Memory B cell (primary cell): ENCODE measurements at regions not wholly inside any gene's neighbourhood (a gene's known extent, or its start where the extent isn't known, plus 50 kb on each side); places are given as distances from the start of the nearest gene placed in this dataset.

Experiments
- ATAC-seq: fragments of 150-1000 bp; cut with Tn5 transposase; 2 replicates; pipeline ENCODE4 v1.10.0; 2021; ENCODE audit warnings: low read depth, mild to moderate bottlenecking, moderate library complexity
- DNase-seq, 2 donors: peaks; one replicate each; pipeline ENCODE4 v3.0.0; 2022; ENCODE audit warnings: low spot score in 2 of 2
- H3K27ac Mint-ChIP-seq: one replicate; pipeline ENCODE4 v1.8.0; 2022; ENCODE audit warnings: mild to moderate bottlenecking, moderate library complexity, mixed read lengths
- H3K27me3 Mint-ChIP-seq: one replicate; pipeline ENCODE4 v1.8.0; 2022; ENCODE audit warnings: mixed read lengths
- H3K36me3 Mint-ChIP-seq: one replicate; pipeline ENCODE4 v1.8.0; 2022; ENCODE audit warnings: mild to moderate bottlenecking, mixed read lengths
- H3K4me1 Mint-ChIP-seq: one replicate; pipeline ENCODE4 v1.8.0; 2022; ENCODE audit warnings: mixed read lengths
- H3K4me3 Mint-ChIP-seq: one replicate; pipeline ENCODE4 v1.8.0; 2022; ENCODE audit warnings: mild to moderate bottlenecking, moderate library complexity, mixed read lengths
- H3K9me3 Mint-ChIP-seq: one replicate; pipeline ENCODE4 v1.8.0; 2022; ENCODE audit warnings: mixed read lengths

DNA sequence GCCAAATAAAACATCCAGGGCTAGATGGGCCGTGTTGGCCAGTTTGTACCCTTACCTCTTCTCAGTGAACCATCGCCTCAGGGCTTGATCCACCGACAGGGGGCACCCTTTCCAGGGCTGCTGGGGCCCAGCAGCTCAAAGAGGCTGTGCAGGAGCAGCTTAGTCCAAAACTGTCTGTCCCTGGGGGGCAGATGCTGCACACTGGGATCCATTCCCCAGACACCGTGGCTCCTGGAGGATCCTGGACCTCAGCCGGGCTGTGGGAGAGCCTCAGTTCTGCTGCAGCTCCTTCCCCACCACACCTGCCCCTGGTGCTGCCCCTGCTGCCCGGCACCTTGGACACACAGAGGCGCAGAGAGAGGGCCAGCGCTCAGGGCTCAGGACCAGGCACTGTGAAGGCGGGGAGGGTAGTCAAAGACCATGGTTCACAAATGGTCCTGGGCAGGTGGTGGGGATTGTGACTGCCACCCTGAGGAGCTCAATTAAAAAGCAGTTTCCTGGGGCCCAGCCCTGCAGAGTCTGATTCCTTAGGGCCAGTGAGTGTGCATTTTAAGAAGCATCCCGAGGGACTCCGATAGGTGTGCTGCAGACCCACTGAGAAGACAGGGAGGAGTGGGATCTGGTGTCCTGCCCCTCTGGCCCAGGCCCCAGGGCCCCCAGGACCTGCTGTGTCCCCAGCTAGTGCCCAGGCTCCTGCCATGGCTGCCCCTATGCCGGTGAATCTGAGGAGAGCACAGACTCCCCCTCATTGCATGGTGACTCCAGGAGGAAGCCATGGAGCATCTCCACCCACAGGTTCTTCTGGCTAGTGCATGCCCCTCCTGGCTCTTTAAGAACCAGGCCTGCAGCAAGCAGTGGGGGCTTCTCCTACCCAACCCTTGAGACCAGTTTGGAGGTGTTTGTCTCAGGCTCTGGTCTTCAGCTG is 86.5 kb upstream of the PRR20G start:
- Mint-ChIP-seq H3K4me1 (peaks cover 5% of the 10 kb centered on the region), H3K36me3 (no peaks in the 10 kb centered on the region), H3K27me3 (peaks cover 15% of the 10 kb centered on the region), H3K4me3 (no peak overlapping the region), H3K9me3 (peaks cover 4% of the 10 kb centered on the region), H3K27ac (no peak overlapping the region)
- no peak for DNase-seq
- no peak for ATAC-seq

DNA sequence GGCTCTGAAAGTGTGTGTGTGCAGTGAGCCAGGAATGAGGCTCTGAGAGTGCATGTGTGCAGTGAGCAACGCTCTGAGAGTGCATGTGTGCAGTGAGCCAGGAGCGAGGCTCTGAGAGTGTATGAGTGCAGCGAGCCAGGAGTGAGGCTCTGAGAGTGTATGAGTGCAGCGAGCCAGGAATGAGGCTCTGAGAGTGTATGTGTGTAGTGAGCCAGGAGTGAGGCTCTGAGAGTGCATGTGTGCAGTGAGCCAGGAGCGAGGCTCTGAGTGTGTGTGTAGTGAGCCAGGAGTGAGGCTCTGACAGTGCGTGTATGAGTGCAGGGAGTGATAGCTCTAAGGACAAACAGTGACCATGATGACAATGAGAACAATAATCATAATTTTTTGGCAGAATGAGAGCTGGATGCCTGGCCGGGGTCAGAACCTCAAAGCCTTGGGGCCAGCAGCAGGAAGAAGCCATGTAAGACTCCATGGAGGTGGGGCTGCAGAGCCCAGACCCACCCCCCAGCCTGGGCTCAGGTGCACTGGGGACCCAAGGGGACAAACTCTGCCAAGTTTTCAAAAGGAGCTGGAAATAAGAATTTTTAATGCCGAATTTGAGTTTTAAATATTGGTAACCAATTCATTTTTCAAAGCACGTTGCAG is 85.7 kb upstream of the PRR20G start:
- peaks cover 5% of the 10 kb centered on the region for H3K4me1 Mint-ChIP-seq
- no peaks in the 10 kb centered on the region for H3K36me3 Mint-ChIP-seq
- ATAC-seq (no peak), DNase-seq (no peak)
- no peak overlapping the region for H3K27ac Mint-ChIP-seq
- no peak overlapping the region for H3K4me3 Mint-ChIP-seq
- peaks cover 18% of the 10 kb centered on the region for H3K27me3 Mint-ChIP-seq
- peaks cover 4% of the 10 kb centered on the region for H3K9me3 Mint-ChIP-seq

GRCh38 chr3:127371846-127372245 is 84.0 kb upstream of the PRR20G start:
- no peak overlapping the region for H3K27ac Mint-ChIP-seq
- peaks cover 4% of the 10 kb centered on the region for H3K9me3 Mint-ChIP-seq
- ATAC-seq (no peak), DNase-seq (no peak)
- H3K4me3 Mint-ChIP-seq: no peak overlapping the region
- no peaks in the 10 kb centered on the region for H3K36me3 Mint-ChIP-seq
- H3K27me3 Mint-ChIP-seq: peaks cover 19% of the 10 kb centered on the region
- peaks cover 5% of the 10 kb centered on the region for H3K4me1 Mint-ChIP-seq

DNA sequence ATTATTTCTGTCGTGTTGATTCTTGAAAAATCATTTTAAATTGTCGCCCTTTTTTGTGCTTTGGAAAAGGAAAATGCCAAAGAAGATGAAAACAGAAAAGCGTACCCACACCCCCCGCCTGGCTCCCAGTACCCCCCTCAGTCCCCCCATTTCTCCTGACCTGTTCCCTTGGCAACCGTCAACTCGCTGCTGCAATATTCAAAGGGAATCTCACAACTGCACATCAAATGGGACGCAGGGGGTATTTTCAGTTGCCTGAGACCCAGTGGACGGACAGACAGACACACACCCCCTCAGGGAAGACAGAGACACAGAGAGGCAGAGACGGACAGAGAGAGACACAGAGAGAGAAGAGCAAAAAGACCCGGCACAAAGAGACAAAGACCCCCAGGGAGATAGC is 83.5 kb upstream of the PRR20G start:
- no peak for ATAC-seq
- Mint-ChIP-seq H3K4me3 (no peak overlapping the region), H3K4me1 (peaks cover 6% of the 10 kb centered on the region), H3K36me3 (no peaks in the 10 kb centered on the region), H3K9me3 (peaks cover 4% of the 10 kb centered on the region), H3K27ac (no peak overlapping the region), H3K27me3 (peaks cover 21% of the 10 kb centered on the region)
- no peak for DNase-seq

DNA sequence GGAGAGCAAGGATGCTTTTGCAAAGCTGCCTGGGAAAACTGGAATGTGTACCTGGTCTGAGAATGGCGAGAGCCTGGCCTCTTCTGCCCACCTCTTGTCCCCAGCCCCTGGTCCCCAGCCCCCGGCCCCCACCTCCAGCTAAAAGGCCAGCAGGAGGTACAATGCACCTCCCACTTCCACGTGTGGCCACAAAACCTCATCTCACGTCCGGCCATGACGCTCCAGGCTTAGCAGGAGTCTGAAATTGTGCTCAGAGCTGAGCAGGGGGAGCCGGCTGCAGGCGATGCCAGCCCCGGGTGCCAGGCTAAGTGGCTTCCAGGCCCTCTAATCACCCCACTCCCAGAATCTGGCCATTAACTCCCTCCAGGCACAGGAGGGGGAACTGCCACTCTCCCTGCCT is 83.1 kb upstream of the PRR20G start:
- H3K9me3 Mint-ChIP-seq: peaks cover 2% of the 10 kb centered on the region
- H3K36me3 Mint-ChIP-seq: no peaks in the 10 kb centered on the region
- no peak overlapping the region for H3K4me3 Mint-ChIP-seq
- peaks cover 7% of the 10 kb centered on the region for H3K4me1 Mint-ChIP-seq
- H3K27me3 Mint-ChIP-seq: peaks cover 24% of the 10 kb centered on the region
- H3K27ac Mint-ChIP-seq: no peak overlapping the region
- DNase-seq (no peak), ATAC-seq (no peak)

DNA sequence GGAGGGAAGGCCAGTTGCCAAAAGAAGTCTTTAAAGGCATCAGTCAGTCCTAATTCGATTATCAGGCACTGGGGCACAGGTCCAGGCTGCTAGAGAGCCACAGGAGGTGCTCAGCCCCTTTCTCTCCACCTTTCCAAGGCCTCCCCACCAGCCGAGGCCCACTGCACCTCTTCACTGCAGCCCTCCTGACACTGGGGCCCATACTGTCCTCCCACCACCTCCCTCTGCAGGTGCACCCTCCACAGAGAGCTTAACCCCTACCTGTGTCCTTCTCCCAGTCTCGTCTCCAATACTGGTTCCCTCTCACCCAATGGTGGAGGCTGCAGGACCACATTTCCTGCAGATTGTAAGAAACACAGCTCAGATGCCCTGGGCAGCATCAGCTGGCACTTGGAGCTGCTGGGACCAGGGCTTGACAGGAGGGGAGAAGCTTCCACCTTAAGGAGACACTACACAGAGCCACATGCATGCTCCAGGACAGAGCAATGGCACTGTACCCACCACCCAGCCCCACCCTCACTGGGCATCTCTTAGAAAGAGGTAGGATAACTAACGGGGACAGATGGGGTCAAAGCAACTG is 81.6 kb upstream of the PRR20G start:
- Mint-ChIP-seq H3K27me3 (peaks cover 25% of the 10 kb centered on the region), H3K36me3 (no peaks in the 10 kb centered on the region), H3K9me3 (no peaks in the 10 kb centered on the region), H3K4me1 (peaks cover 7% of the 10 kb centered on the region), H3K4me3 (no peak overlapping the region), H3K27ac (no peak overlapping the region)
- no peak for DNase-seq
- no peak for ATAC-seq

DNA sequence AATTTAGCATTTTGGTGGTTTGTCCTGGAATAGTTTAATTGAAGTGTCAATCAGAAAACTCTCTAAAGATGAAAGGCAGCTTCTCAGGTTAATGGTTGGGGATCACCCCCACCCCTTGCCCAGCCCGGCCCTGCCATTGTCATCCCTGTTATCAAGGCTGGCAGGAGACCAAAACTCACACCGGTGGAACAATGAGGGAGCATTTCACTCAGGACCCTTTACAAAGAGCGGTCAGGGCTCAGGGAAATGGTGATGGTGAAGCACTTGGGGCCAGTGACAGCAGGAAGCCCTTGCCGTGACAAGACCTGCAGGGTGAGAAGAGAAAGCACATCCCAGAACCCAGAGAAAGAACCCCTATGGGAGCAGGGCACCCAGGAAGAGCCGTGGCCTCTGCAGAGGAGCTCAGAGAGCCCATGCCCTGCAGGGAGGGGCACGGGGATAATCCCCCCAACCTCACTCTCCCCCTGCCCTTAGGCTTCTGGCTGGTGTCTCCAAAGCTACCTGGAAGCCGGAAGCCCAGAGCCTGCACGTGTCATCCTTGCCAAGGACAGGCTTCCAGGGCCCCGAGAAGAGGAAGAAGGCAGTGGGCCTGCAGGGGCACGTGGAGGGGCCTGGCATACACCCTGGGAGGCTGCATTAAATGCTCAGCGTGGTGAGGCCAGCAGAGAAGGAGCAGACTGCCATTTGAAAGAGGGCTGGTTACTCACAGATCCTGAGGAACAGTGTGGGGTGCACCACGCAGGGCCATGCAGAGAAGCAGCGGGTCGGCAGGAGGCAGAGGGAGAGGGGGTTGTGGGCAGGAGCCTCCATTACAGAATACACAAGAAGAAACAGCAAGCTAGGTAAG is 80.6 kb upstream of the PRR20G start:
- Mint-ChIP-seq H3K4me1 (peaks cover 6% of the 10 kb centered on the region), H3K27ac (no peak overlapping the region), H3K36me3 (no peaks in the 10 kb centered on the region), H3K9me3 (no peaks in the 10 kb centered on the region), H3K27me3 (peaks cover 25% of the 10 kb centered on the region), H3K4me3 (no peak overlapping the region)
- DNase-seq (no peak), ATAC-seq (no peak)

DNA sequence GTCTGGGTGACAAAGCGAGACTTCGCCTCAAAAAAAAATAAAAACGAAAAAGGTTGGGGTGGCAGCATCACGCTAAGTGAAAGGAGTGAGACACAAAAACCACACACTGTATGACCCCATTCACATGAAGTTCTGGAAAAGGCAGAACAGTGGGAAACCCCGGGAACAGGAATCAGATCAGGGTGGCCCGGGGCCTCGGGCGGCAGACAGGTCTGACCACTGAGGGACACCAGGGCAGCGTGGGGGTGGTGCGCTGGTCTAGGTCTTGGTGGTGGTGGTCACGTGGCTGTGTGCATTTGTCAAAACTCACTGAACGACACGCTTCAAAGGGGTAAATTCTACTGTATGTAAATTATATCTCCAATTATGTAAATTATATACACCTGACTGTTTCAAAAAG is 79.7 kb upstream of the PRR20G start:
- no peak overlapping the region for H3K27ac Mint-ChIP-seq
- DNase-seq: no peak
- H3K36me3 Mint-ChIP-seq: no peaks in the 10 kb centered on the region
- peaks cover 2% of the 10 kb centered on the region for H3K4me1 Mint-ChIP-seq
- no peak for ATAC-seq
- H3K9me3 Mint-ChIP-seq: no peaks in the 10 kb centered on the region
- H3K4me3 Mint-ChIP-seq: no peak overlapping the region
- H3K27me3 Mint-ChIP-seq: peaks cover 22% of the 10 kb centered on the region

DNA sequence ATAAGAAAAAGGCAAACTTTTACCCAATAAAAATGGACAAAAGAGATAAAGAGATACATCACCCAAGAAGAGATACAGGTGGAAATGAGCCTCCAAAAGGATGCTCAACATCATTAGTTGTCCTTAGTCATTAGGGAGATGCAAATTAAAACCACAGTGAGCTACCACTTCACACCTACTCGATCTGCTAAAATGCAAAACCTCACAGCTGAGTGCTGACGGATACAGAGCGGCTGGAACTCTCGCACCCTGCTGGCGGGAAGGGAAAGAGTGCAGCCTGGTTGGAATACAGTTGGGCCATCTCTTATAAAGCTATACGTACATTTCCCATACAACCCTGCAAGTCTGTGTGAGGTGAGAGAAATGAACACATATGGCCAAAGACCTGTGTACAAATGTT is 78.5 kb upstream of the PRR20G start:
- Mint-ChIP-seq H3K4me1 (peaks cover 2% of the 10 kb centered on the region), H3K9me3 (no peaks in the 10 kb centered on the region), H3K36me3 (no peaks in the 10 kb centered on the region), H3K27me3 (peaks cover 18% of the 10 kb centered on the region), H3K4me3 (no peak overlapping the region), H3K27ac (no peak overlapping the region)
- ATAC-seq: no peak
- no peak for DNase-seq

DNA sequence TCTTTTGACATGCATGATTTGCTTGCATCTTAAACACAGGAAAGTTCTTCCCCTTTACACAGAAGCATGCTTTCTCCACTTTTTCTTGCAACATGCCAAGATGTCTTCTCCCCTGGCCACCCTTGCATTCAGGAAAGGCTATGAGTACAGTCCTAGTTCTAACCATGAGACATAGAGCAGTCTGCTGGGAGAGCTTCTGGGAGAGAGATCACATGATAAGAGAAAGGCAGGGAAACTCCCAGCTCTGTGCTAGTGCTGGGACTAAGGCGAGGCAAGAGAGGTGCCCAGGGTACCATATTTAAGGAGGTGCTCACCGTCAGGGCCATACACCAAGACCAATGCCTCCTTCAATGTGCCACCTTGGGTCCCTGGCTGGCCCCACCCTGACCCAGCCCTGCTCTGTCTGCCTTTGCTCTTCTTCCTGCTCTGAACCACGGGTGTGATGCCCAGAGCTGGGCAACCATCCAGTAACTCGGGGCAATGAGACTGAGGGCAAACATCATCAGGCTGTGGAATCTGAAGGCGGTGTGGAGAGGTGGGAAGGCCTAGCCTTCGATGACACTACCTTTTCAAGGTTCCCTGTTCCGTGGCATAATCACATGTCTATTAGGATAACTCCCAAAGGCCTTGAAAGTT is 77.4 kb upstream of the PRR20G start:
- H3K27me3 Mint-ChIP-seq: peaks cover 17% of the 10 kb centered on the region
- H3K27ac Mint-ChIP-seq: no peak overlapping the region
- no peak for ATAC-seq

GRCh38 chr3:127363891-127364290 is 76.0 kb upstream of the PRR20G start:
- no peak for DNase-seq
- no peak overlapping the region for H3K27ac Mint-ChIP-seq
- H3K4me1 Mint-ChIP-seq: peaks cover 2% of the 10 kb centered on the region
- H3K27me3 Mint-ChIP-seq: peaks cover 15% of the 10 kb centered on the region
- H3K9me3 Mint-ChIP-seq: no peaks in the 10 kb centered on the region
- no peak for ATAC-seq
- no peak overlapping the region for H3K4me3 Mint-ChIP-seq
- H3K36me3 Mint-ChIP-seq: no peaks in the 10 kb centered on the region

More for the DNA sequence above, 77.4 kb upstream of the PRR20G start:
- peaks cover 2% of the 10 kb centered on the region for H3K4me1 Mint-ChIP-seq
- H3K4me3 Mint-ChIP-seq: no peak overlapping the region
- no peaks in the 10 kb centered on the region for H3K36me3 Mint-ChIP-seq
- DNase-seq: no peak
- no peaks in the 10 kb centered on the region for H3K9me3 Mint-ChIP-seq

DNA sequence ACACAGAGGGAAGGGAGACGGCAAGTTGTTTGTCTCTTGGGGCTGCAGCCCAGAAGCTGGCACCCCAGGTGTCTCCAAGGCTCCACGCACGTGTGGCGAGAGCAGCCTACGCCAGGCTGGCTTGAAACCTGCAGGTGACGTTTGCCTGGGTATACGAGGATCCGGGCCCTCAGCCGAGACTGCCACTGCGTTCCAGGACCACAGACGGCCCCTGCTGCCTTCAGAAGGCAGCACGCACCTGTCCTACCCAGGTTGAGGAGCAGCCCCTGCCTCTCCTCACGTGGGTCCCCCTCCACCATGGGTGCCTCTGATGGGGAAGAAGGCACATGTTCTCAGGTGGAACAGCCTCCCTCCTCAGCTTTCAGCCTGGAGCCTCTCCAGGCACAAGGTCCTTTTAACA is 75.3 kb upstream of the PRR20G start:
- Mint-ChIP-seq H3K4me1 (peaks cover 2% of the 10 kb centered on the region), H3K4me3 (no peak overlapping the region), H3K27ac (no peak overlapping the region), H3K9me3 (peaks cover under 1% of the 10 kb centered on the region), H3K36me3 (no peaks in the 10 kb centered on the region), H3K27me3 (peaks cover 14% of the 10 kb centered on the region)
- DNase-seq: no peak
- ATAC-seq: no peak

GRCh38 chr3:127360647-127361046 is 72.8 kb upstream of the PRR20G start:
- Mint-ChIP-seq H3K4me1 (no peaks in the 10 kb centered on the region), H3K9me3 (peaks cover 9% of the 10 kb centered on the region), H3K27me3 (peaks cover 8% of the 10 kb centered on the region), H3K27ac (no peak overlapping the region), H3K4me3 (no peak overlapping the region), H3K36me3 (peaks cover 4% of the 10 kb centered on the region)
- DNase-seq (no peak), ATAC-seq (no peak)
